HG03103 (cell line): ENCODE measurements at regions not wholly inside any gene's neighbourhood (a gene's known extent, or its start where the extent isn't known, plus 50 kb on each side); places are given as distances from the start of the nearest gene placed in this dataset.
"Not testable (repeated sequence)": the region's sequence is repeated elsewhere in the genome, so short reads cannot be mapped to it uniquely, and the experiment has no call there.

Experiments
- ATAC-seq: cut with Tn5 transposase; IDR thresholded peaks from one replicate; pipeline ENCODE4 v1.9.1; 2021; ENCODE audit warnings: low read depth; ENCODE audit not compliant: unreplicated experiment

DNA sequence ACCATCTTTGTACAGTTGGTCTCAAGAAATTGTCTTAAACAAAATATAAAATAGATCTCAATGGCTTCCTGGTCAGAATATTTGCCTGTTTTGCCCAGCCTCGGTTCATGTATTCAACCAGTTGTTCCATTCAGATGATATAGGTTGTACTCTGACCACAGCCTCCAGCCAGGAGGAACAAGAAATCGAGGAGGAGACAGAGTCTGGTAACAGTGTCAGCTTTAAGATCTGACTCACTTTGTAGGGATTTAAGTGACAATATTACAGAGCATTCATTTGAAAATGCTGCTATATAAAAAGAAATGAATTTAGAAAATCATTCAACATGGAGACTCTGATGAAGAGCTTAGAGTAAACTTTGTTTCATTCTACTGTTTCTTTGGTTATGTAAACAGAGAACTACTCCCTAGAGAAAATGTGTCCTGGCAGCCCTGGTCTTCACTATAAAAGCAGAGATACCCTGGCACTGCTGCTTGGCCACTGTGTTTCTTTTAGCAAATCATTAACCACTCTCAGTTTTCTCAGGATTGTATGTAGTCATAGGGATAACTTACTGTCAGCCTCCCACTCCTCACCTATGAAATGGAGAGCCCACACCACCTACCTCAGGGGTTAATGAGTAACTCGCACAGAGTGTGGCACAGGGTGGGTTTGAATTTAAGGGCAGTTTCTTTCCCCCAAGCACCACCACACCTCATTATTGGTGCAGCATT lies 53.5 kb downstream of the PAGE2 start:
- ATAC-seq: no peak

- no peak for ATAC-seq
Measured at GRCh38 chrX:55142919-55143310, 54.1 kb downstream of the PAGE2 start.

DNA sequence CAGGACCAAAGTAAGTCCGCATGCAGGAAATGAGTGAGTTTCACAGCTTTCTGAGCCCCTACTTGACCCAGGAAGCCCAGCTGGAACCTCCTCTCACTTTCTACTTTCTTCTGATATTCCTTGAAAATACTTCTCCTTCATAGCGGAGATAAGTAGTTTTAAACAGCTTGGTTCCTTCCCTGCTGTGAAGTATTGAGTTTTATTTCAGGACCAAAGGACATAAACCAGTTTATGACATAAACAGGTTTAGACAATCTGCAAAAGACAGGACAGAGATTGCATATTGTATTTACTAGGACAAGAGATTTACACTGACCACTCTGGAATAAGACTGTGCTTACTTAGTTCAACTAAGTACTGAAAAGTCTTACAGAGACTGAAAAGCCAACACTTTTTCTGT lies 54.8 kb downstream of the PAGE2 start:
- ATAC-seq: no peak

DNA sequence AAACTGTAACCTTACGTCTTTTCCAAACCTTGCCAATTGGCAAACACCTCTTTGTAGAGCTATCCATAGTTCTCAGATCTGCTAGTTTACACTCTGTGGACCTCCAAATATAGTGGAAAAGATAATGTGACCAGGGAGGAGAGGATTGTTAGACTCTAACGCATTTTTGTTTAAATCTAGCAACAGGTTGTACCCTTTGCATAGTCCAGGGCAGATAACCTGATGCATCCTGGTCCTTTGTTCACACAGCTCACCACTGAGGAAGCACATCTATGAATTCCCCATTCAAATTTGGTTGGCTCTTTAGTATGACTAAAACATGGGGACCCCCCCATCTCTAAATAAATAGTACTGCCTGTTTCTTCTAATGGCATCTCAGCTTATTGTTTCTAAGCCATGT lies 55.9 kb downstream of the PAGE2 start:
- no peak for ATAC-seq

DNA sequence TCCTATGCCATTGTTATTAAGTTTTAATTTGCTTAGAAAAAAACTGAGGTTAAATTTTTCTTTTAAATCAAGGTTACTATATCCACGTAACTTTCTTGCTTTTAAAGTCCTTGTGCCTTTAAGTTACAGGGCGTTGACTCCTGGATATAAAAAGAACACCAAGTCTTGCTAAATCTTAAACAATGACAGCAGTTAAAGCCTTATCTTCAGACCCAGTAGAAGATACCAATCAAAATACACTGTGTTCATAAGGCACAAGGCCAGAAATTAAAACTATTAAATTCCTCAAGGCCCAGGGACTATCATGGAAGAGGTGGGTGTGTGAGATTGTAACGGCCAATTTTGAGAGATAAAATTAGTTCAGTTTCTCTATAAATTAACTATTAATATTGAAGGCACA lies 60.4 kb downstream of the PAGE2 start:
- no peak for ATAC-seq

GRCh38 chrX:55151199-55151598 lies 62.4 kb downstream of the PAGE2 start:
- ATAC-seq: no peak

DNA sequence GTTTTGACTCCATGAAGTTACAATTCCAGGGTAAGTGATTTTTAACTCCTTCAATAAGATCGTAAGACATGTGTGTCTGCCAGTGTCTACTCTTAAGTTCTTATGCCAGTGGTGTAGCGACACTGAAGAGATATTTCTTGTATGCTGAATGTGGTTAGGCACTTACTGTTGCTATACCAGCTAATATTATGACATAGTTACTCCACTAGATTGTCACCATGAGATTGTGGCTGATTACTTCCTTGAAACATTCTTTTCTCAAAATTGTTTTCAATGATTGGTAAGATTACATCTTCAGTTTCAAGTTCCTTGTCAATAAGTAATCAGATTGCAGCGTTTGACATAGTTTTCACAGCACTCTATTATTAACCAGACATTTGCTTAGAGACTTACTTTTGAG lies 60.6 kb upstream of the PAGE5 start:
- ATAC-seq: no peak

DNA sequence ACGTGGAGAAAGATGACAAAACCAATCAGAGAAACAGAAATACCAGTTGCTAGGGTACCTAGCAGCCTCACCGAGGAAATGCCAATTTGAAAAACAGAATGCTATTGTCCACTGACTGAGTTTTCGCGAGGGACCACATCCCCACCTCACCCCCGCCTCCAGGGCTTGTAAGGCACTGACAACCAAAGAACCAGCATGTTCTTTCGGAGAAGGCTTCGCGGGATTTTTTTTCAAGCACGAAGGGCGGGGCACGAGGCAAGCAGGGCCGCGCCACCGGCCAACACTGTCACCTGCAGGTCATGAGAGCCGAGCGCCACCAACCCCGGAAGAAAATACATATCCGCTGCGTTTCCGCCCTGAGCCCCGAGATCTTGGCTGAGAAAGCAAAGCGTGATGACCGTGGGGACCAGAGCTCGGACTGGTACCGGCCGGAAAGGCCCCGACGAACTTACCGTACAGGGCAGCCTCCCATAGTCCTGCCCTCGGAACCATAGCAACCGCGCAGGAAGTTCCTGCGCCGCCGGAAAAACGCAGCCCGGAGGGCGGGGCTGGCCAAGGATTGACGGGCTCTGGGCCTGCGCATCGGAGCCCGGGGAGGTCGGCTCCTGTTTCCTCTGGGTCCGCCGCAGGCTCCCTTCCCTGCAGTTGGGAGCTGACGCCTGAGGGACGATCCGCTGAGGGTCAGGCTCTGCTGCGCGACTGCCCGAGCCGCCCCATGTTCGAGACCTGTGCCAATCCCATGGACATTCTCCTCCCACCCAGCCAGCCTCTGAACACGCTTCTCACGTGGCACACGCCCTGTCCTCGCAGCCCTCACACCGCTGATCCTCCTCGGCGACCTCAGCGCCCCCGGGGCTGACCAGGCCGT lies 59.2 kb upstream of the PAGE5 start:
- peak; percentile 87 for ATAC-seq

DNA sequence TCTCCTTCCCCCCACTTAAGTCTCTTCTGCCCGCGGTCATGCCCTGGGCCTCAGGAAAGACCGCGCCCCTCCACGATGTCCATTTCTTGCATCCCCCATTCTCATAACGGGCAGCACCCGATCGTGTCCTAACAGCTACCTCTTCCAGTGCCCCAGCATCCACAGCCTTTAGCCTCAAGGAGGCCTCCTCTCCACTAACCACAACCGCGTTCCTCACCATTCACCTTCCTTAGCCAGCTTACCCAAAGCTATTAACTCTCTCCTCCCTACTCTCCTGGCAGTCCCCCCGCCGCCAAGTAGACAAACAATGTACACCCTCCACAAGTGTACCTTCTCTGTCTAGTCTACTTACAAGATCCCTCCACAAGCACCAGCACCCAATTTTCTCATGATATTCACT lies 58.6 kb upstream of the PAGE5 start:
- no peak for ATAC-seq

GRCh38 chrX:55163171-55163570 lies 57.0 kb upstream of the PAGE5 start:
- ATAC-seq: no peak

- ATAC-seq: not testable (repeated sequence)
Measured at GRCh38 chrX:55165026-55165425, 55.1 kb upstream of the PAGE5 start.

DNA sequence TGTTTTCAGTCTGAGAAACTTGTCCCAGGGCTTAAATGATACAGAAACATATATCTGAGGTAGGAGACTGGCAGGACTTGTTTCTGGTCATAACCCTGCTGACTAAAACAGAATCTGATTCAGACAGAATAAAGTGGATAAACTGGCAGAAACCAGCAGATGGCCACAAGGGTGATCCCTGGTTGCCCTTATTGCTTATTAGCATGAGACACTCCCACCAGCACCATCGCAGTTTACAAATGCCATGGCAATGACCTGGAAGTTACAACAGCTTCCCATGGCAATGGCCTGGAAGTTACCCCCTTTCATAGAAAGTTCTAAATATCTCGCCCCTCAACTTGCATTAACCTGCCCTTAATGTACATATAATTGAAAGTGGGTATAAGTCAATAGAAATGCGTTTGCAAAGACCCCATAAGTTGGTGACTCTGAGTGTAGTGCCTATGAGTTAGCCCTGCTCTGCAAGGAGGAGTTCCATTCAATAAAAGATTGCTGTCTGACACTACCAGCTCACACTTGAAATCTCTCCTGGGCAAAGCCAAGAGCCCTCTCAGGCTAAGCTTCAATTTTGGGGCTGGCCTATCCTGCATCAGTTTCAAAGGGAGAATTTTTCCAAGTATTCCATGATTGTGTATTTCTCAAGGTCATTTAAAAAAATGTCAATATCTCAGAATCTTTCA lies 52.9 kb upstream of the PAGE5 start:
- ATAC-seq: no peak

DNA sequence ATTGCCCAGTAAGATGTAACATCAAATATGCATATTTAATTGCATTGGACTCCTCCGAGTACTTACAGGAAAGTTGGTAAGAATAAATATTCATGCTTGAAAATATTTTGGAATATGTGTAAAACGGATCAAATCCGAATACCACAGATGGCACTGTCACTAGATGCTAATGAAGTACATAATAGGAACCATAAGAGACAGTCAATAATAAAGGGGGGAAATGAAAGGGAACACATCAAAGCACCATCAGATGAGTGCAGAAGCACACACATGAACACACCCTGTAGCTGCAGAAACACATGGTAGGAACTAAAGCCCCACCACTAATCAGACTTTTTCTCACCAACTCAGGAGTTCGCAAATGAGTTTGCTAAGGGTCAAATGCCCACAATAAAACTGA lies 52.2 kb upstream of the PAGE5 start:
- ATAC-seq: no peak

- ATAC-seq: no peak
Measured at GRCh38 chrX:55169782-55170181, 50.4 kb upstream of the PAGE5 start.
